ENCODE measurements at regions not wholly inside any gene's neighbourhood (a gene's known extent, or its start where the extent isn't known, plus 50 kb on each side); places are given as distances from the start of the nearest gene placed in this dataset.

GRCh38 chr9:120210274-120210673 is 369.7 kb downstream of the CDK5RAP2 start:
- Histone ChIP-seq H3K23me2 (ENCODE audit: insufficient read length, low read depth, low read length, poor library complexity, severe bottlenecking) (no peaks in the 10 kb centered on the region), H3K79me1 (ENCODE audit: insufficient read depth, low read depth, low read length, poor library complexity, severe bottlenecking) (no peaks in the 10 kb centered on the region), H2AK5ac (ENCODE audit: insufficient read length, low read length) (no peak overlapping the region), H3K79me2 (ENCODE audit: insufficient read depth, low read length) (no peaks in the 10 kb centered on the region), H3K9me3 (ENCODE audit: control insufficient read depth, low read depth, low read length) (no peaks in the 10 kb centered on the region), H2BK20ac (ENCODE audit: low read depth, low read length, poor library complexity, severe bottlenecking) (no peak overlapping the region), H3K18ac (ENCODE audit: insufficient read length, low read depth, low read length) (no peak overlapping the region), H3K23ac (ENCODE audit: insufficient read length, low read depth, low read length) (no peak overlapping the region), H3K56ac (ENCODE audit: insufficient read length, low read depth, low read length) (no peak overlapping the region), H2BK15ac (ENCODE audit: low read depth, low read length) (no peak overlapping the region), H3K4ac (ENCODE audit: low read depth, low read length) (no peak overlapping the region), H3K27me3 (ENCODE audit: insufficient read depth, low read length) (no peaks in the 10 kb centered on the region), H2AFZ (ENCODE audit: low read length) (no peak overlapping the region), H3K4me1 (ENCODE audit: insufficient read depth, low read length) (no peaks in the 10 kb centered on the region), H3K9ac (ENCODE audit: extremely low read depth, insufficient read length, low read length) (no peak overlapping the region), H2BK12ac (ENCODE audit: insufficient read length, low read depth, low read length) (no peak overlapping the region), H2BK5ac (ENCODE audit: insufficient read length, low read length) (no peak overlapping the region), H3T11ph (ENCODE audit: low read length) (no peak overlapping the region), H4K20me1 (ENCODE audit: control insufficient read depth, insufficient read depth, insufficient read length) (no peaks in the 10 kb centered on the region), H3K4me2 (ENCODE audit: insufficient read depth, insufficient read length, low read length) (no peak overlapping the region), H3K14ac (ENCODE audit: insufficient read depth, low read length) (no peak overlapping the region), H4K8ac (replicated peaks; ENCODE audit: insufficient read length, low read depth, low read length) (no peak overlapping the region), H4K91ac (ENCODE audit: insufficient read length, low read depth, low read length) (no peak overlapping the region), H4K5ac (ENCODE audit: insufficient read length, low read depth, low read length) (no peak overlapping the region), H3K27ac (ENCODE audit: insufficient read length, low read depth, low read length) (no peak overlapping the region), H2BK120ac (ENCODE audit: low read depth, low read length, poor library complexity, severe bottlenecking) (no peak overlapping the region)
- Mint-ChIP-seq H3K27me3 (ENCODE audit: low read depth) (peaks cover 2% of the 10 kb centered on the region), H3K27ac (no peak overlapping the region), H3K4me3 (no peak overlapping the region), H3K4me1 (peaks cover 3 to 7% of the 10 kb centered on the region in 2 experiments; a peak in 2 of 4 replicates), H3K9me3 (no peaks in the 10 kb centered on the region), H3K36me3 (ENCODE audit: insufficient read depth in 1 of 3, low read depth in 3 of 3) (no peaks in the 10 kb centered on the region)
- no peak for DNase-seq
- TF ChIP-seq, protein P1, sequence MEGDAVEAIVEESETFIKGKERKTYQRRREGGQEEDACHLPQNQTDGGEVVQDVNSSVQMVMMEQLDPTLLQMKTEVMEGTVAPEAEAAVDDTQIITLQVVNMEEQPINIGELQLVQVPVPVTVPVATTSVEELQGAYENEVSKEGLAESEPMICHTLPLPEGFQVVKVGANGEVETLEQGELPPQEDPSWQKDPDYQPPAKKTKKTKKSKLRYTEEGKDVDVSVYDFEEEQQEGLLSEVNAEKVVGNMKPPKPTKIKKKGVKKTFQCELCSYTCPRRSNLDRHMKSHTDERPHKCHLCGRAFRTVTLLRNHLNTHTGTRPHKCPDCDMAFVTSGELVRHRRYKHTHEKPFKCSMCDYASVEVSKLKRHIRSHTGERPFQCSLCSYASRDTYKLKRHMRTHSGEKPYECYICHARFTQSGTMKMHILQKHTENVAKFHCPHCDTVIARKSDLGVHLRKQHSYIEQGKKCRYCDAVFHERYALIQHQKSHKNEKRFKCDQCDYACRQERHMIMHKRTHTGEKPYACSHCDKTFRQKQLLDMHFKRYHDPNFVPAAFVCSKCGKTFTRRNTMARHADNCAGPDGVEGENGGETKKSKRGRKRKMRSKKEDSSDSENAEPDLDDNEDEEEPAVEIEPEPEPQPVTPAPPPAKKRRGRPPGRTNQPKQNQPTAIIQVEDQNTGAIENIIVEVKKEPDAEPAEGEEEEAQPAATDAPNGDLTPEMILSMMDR (conservative IDR thresholded peaks at IDR 0.05) = no peak
- whole genome bisulfite sequencing (ENCODE audit: extremely low coverage, insufficient read length, low lambda C conversion rate) = no CpG with 5 or more reads among the region's 4 CpGs

Measured in H9 (cell line).